ENCODE measurements at regions not wholly inside any gene's neighbourhood (a gene's known extent, or its start where the extent isn't known, plus 50 kb on each side); places are given as distances from the start of the nearest gene placed in this dataset.

DNA sequence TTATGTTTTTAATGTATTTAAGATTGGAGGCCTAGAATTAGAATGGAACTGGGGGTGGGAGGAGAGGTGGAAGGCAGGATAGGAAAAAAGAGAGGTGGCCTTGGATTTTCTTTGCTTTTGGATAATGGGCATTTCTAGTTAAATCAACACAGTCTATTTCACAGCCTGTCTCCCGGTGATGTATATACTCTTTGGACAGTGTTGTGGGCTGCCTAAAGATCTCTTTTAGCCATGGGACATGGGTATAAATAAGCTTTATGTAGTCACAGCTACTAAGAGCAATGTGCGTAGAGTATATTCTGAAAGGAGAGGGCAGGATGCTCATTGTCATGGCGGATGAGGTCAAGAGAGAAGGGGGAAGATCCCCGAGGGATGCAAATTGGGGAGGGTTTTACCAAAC is 1084.4 kb upstream of the RBFOX1 start:
- DNase-seq (ENCODE audit: extremely low read depth, low read depth), result no peak

DNA sequence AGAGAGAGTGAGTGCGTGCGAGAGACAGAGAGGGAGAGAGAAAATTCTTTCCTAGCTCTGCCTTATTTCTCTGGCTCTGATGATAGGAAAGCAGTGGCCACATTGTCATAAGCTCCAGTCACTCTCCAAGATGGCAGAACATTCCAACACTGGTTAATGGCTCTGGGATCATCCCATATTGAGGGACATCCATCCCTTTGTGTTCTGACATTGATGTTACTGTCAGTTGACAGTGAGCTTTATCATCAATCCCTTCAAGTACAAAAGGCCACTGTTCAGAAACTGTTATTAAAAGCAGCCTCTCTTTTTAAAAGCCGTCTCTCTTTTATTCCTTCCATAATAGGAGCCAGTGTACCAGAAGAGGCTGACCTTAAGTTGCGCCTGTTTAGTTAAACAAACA is 1084.9 kb upstream of the RBFOX1 start:
- no peak for DNase-seq (ENCODE audit: extremely low read depth, low read depth)

DNA sequence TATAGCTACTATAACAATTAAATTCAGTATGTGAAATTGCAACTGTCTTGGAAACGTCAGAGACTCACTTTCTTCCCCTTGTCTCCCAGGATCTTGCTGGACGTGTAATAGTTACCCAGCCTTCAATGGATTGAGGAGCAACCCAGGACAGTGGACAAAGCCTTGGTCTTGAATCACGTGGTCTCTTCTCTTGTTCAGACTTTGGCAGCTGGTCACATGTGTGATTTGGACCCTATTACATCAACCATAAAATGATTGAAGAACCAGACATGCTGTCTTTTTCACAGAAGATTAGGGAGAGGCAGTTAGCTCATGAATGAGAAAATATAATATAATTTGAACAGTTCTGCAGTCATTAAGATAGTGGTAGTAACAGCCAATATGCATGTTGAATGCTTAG is 1085.5 kb upstream of the RBFOX1 start:
- DNase-seq (ENCODE audit: extremely low read depth, low read depth), result no peak

GRCh38 chr16:6246266-6246665 is 1086.4 kb upstream of the RBFOX1 start:
- no peak for DNase-seq (ENCODE audit: extremely low read depth, low read depth)

GRCh38 chr16:6232056-6232455 is 1100.6 kb upstream of the RBFOX1 start:
- DNase-seq (ENCODE audit: extremely low read depth, low read depth), result no peak

GRCh38 chr16:6231398-6231797 is 1101.2 kb upstream of the RBFOX1 start:
- no peak for DNase-seq (ENCODE audit: extremely low read depth, low read depth)

- no peak for DNase-seq (ENCODE audit: extremely low read depth, low read depth)
Measured at GRCh38 chr16:6229186-6229585, 1103.5 kb upstream of the RBFOX1 start.

DNA sequence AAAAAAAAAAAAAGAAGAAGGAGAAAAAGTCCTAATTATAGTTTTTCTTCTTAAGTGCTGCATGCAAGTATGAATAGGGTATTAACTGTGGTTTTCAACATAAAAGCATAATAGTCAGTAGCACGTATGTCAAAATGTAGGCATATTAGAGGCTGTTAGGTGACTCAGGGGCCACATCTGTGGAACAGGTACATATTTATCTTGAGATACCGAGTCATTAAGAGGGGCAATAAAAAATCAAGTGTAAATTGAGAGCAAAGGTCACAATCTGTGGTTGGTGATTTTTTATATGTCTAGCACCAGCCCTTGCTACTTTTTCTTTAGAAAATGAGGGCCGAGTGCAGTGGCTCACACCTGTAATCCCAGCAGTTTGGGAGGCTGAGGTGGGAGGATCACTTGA is 1113.8 kb upstream of the RBFOX1 start:
- DNase-seq (ENCODE audit: extremely low read depth, low read depth), result no peak

DNA sequence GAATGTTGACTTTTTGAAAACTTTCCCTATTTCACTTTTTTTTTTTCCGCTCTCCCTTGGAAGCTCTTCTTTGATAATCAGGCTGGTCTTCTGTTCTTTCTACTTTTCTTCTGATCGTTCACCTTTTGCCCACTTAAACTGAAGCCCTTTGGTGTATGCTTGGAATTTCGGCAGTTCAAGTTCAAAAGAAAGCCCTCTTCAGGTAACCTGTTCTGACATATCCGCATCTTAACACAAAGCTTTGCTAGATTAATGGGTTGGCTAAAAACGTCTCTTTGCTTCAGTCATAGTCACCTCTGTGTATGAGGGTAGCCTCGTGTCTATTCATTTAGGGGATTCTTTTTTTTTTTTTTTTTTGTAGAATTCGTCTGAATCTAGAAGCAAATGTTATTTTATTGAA is 1115.8 kb upstream of the RBFOX1 start:
- no peak for DNase-seq (ENCODE audit: extremely low read depth, low read depth)

GRCh38 chr16:6211644-6212043 is 1114.0 kb upstream of the EEF2KMT start:
- no peak for DNase-seq (ENCODE audit: extremely low read depth, low read depth)

- DNase-seq (ENCODE audit: extremely low read depth, low read depth), result no peak
Measured at GRCh38 chr16:6209355-6209930, 1111.8 kb upstream of the EEF2KMT start.

DNA sequence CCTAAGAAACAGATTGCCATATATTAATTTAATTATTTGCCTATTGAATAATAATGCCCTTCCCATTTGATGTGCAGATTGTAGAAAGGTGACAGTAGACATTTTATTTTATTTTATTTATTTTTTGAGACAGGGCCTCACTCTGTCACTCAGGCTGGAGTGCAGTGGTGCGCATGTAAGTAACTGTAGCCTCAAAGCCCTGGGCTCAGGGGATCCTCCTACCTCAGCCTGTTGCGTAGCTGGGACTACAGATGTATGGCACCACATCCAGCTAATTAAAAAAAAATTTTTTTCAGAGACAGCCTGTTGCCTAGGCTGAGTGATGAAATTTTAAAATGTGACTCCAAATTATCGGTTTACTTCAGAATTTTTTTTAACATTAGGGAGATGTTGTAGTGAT is 1110.0 kb upstream of the EEF2KMT start:
- DNase-seq (ENCODE audit: extremely low read depth, low read depth), result no peak

- no peak for DNase-seq (ENCODE audit: extremely low read depth, low read depth)
Measured at GRCh38 chr16:6207124-6207523, 1109.5 kb upstream of the EEF2KMT start.

DNA sequence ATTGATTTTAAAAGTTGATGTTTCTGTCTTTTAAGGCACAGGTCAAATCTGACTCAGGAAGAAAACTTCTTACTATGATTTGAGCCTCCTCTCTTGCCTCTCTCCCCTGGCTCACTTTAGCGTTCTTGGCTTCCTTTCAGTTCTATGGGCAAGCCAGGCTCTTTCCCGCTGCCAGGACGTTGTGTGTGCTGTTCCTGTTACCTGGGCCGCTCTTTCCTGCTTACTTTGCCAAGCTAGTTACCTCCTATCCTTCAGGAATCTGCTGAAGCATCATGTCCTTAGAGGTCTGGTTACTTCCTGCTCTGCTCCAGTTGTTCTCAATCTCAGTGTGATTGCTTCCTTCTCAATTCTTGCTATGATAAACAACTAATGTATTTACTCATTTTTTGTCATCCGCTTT is 1108.5 kb upstream of the EEF2KMT start:
- no peak for DNase-seq (ENCODE audit: extremely low read depth, low read depth)

- no peak for DNase-seq (ENCODE audit: extremely low read depth, low read depth)
Measured at GRCh38 chr16:6204945-6205344, 1107.3 kb upstream of the EEF2KMT start.

DNA sequence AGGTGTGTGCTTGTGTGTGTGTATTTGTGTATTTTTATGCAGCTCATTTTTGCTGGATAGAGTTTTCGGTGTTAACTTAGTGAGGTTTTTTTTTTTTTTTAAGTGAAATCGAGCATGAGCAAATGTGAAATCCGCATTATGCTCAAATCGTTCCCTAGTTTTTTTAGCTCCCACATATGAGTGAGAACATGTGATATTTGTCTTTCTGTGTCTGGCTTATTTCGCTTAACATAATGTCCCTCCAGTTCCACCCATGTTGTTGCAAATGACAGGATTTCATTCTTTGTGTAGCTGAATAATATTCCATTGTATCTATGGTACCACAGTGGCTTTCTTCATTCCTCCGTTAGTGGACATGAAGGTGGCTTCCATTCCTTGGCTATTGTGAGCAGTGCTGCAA is 1103.3 kb upstream of the EEF2KMT start:
- no peak for DNase-seq (ENCODE audit: extremely low read depth, low read depth)

GRCh38 chr16:6200271-6200670 is 1102.7 kb upstream of the EEF2KMT start:
- DNase-seq (ENCODE audit: extremely low read depth, low read depth), result no peak

GRCh38 chr16:6195966-6196365 is 1098.4 kb upstream of the EEF2KMT start:
- DNase-seq (ENCODE audit: extremely low read depth, low read depth), result no peak

DNA sequence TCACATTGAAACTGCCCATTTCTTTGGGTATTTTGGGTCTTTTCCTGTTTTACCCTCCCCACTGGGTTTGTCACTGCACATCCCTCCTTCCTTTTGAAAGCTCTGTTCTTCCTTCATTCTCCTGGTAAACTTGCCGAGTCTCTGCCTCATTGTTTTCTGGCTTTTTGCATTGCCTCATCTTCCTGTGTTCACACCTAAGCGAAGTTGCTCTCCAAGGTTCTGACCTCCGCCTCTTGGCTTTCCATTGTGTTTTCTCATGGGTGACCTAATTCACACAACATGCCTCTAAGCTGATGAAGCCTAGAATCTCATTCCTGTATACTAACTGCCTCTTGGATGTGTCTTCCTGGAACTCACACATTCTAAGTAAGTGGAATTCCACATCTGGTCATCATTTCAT is 1096.1 kb upstream of the EEF2KMT start:
- DNase-seq (ENCODE audit: extremely low read depth, low read depth), result no peak

GRCh38 chr16:6192984-6193383 is 1095.4 kb upstream of the EEF2KMT start:
- no peak for DNase-seq (ENCODE audit: extremely low read depth, low read depth)

- no peak for DNase-seq (ENCODE audit: extremely low read depth, low read depth)
Measured at GRCh38 chr16:6192532-6192931, 1094.9 kb upstream of the EEF2KMT start.

DNA sequence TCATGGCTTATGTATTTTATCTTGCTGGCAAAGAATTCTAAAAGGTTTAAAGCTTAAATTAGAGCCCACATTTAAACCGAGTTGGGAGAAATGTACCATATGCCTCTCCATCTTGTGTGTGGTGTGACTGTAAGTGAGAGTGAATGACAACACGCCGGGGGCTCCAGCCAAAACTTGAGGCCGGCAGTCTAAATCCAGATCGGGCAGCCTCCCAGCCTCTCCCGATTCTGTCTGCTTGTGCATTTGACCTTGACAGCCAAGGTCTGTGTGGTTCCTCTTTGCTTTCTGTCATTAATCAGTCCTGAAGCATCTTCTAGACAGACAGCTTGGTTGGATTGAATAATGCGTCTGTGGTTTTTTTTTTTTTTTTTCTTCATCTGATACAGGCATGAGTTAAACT is 1093.2 kb upstream of the EEF2KMT start:
- DNase-seq (ENCODE audit: extremely low read depth, low read depth), result no peak

GRCh38 chr16:6189216-6189615 is 1091.6 kb upstream of the EEF2KMT start:
- DNase-seq (ENCODE audit: extremely low read depth, low read depth), result no peak
